H1 (cell line): ENCODE measurements at regions not wholly inside any gene's neighbourhood (a gene's known extent, or its start where the extent isn't known, plus 50 kb on each side); places are given as distances from the start of the nearest gene placed in this dataset.

Experiments used
- CTCF ChIP-seq, 3 experiments: IDR thresholded peaks; 1 replicate in 2 of 3; 2 replicates in 1 of 3; pipeline versions ENCODE4 v1.5.1 to v1.6.1; 2011; ENCODE audit warnings: low read length in 3 of 3, mild to moderate bottlenecking in 3 of 3, inconsistent platforms in 2 of 3, low read depth in 1 of 3, moderate library complexity in 1 of 3; ENCODE audit not compliant: insufficient read depth in 1 of 3; ENCODE audit errors: control extremely low read depth in 1 of 3
- FOSL1 ChIP-seq: IDR thresholded peaks from 2 replicates; pipeline ENCODE4 v1.6.1; 2011; ENCODE audit warnings: mild to moderate bottlenecking, low read depth, low read length, moderate library complexity; ENCODE audit not compliant: insufficient read depth
- MAX ChIP-seq: IDR thresholded peaks from 2 replicates; pipeline ENCODE4 v1.6.1; 2012; ENCODE audit warnings: inconsistent platforms
- RNF2 ChIP-seq: fragments of 200-900, 300-1000 bp; sonication (generic); IDR thresholded peaks from 2 replicates; pipeline ENCODE4 v1.7.1; 2016; ENCODE audit warnings: borderline replicate concordance, low read depth, mild to moderate bottlenecking, antibody characterized with exemption, low read length; ENCODE audit not compliant: poor library complexity, severe bottlenecking; ENCODE audit errors: missing control alignments

- no peak for TF ChIP-seq RNF2
- TF ChIP-seq CTCF (IDR thresholded peaks at IDR 0.05; ENCODE audit: control extremely low read depth in 1 of 3, insufficient read depth in 1 of 3, low read depth in 1 of 3, low read length in 3 of 3), result no peak
- TF ChIP-seq FOSL1, result no peak
- TF ChIP-seq MAX, result no peak
Observed at GRCh38 chr2:7755879-7756278, 838.7 kb downstream of the RNF144A start.
